ENCODE measurements at regions not wholly inside any gene's neighbourhood (a gene's known extent, or its start where the extent isn't known, plus 50 kb on each side); places are given as distances from the start of the nearest gene placed in this dataset.

- H3K27ac Mint-ChIP-seq = no peak overlapping the region
- DNase-seq (no peak), ATAC-seq (no peak)
- no peaks in the 10 kb centered on the region for H3K9me3 Mint-ChIP-seq
- peaks cover 3 to 47% (median 21%) of the 10 kb centered on the region in 5 donors for H3K27me3 Mint-ChIP-seq
- no peak overlapping the region for H3K4me3 Mint-ChIP-seq
- no peaks in the 10 kb centered on the region for H3K36me3 Mint-ChIP-seq
- peaks cover 0 to 2% (median 0%) of the 10 kb centered on the region in 4 donors for H3K4me1 Mint-ChIP-seq
- POLR2A ChIA-PET = no interaction called here
These were observed 111.8 kb upstream of the PLPP4 start for GRCh38 chr10:120345186-120345585.

GRCh38 chr10:120347644-120348043, 109.4 kb upstream of the PLPP4 start:
- ATAC-seq (no peak), DNase-seq (no peak)
- Mint-ChIP-seq H3K27me3 (peaks cover 2 to 27% (median 13%) of the 10 kb centered on the region in 5 donors), H3K36me3 (no peaks in the 10 kb centered on the region), H3K27ac (no peak overlapping the region), H3K4me1 (peaks cover 0 to 2% (median 0%) of the 10 kb centered on the region in 4 donors), H3K4me3 (no peak overlapping the region), H3K9me3 (peaks cover 0 to 5% (median 0%) of the 10 kb centered on the region in 9 donors)
- POLR2A ChIA-PET = no interaction called here

GRCh38 chr10:120349069-120349468, 108.0 kb upstream of the PLPP4 start:
- POLR2A ChIA-PET = no interaction called here
- Mint-ChIP-seq H3K27ac (no peak overlapping the region), H3K36me3 (no peaks in the 10 kb centered on the region), H3K27me3 (peaks cover 2 to 23% (median 11%) of the 10 kb centered on the region in 5 donors), H3K9me3 (peaks cover 0 to 7% (median 0%) of the 10 kb centered on the region in 9 donors), H3K4me3 (no peak overlapping the region), H3K4me1 (peaks cover 0 to 2% (median 0%) of the 10 kb centered on the region in 4 donors)
- ATAC-seq (no peak), DNase-seq (no peak)

- peaks cover 0 to 11% (median 0%) of the 10 kb centered on the region in 5 donors for H3K27me3 Mint-ChIP-seq
- H3K4me1 Mint-ChIP-seq = no peaks in the 10 kb centered on the region
- H3K36me3 Mint-ChIP-seq = no peaks in the 10 kb centered on the region
- peaks cover 0 to 9% (median 0%) of the 10 kb centered on the region in 9 donors for H3K9me3 Mint-ChIP-seq
- DNase-seq = no peak
- H3K4me3 Mint-ChIP-seq = no peak overlapping the region
- no peak for ATAC-seq
- H3K27ac Mint-ChIP-seq = no peak overlapping the region
- POLR2A ChIA-PET = no interaction called here
These were observed 101.6 kb upstream of the PLPP4 start for GRCh38 chr10:120355425-120355824.

- H3K27me3 Mint-ChIP-seq = peaks cover 0 to 37% (median 7%) of the 10 kb centered on the region in 5 donors
- no peaks in the 10 kb centered on the region for H3K4me1 Mint-ChIP-seq
- no peak overlapping the region for H3K27ac Mint-ChIP-seq
- DNase-seq (no peak), ATAC-seq (no peak)
- peaks cover 0 to 9% (median 0%) of the 10 kb centered on the region in 9 donors for H3K9me3 Mint-ChIP-seq
- H3K4me3 Mint-ChIP-seq = no peak overlapping the region
- POLR2A ChIA-PET = no interaction called here
- H3K36me3 Mint-ChIP-seq = no peaks in the 10 kb centered on the region
These were observed 96.5 kb upstream of the PLPP4 start for GRCh38 chr10:120360571-120360970.

GRCh38 chr10:120365872-120366271, 91.2 kb upstream of the PLPP4 start:
- Mint-ChIP-seq H3K9me3 (peaks cover 0 to 6% (median 0%) of the 10 kb centered on the region in 9 donors), H3K27me3 (peaks cover 0 to 24% (median 5%) of the 10 kb centered on the region in 5 donors), H3K27ac (no peak overlapping the region), H3K4me1 (no peaks in the 10 kb centered on the region), H3K36me3 (no peaks in the 10 kb centered on the region), H3K4me3 (no peak overlapping the region)
- DNase-seq = no peak
- ATAC-seq = no peak
- POLR2A ChIA-PET = no interaction called here

GRCh38 chr10:120367341-120367740, 89.7 kb upstream of the PLPP4 start:
- POLR2A ChIA-PET = no interaction called here
- Mint-ChIP-seq H3K27me3 (peaks cover 3 to 16% (median 7%) of the 10 kb centered on the region in 5 donors), H3K4me1 (no peaks in the 10 kb centered on the region), H3K36me3 (no peaks in the 10 kb centered on the region), H3K9me3 (peaks cover 0 to 4% (median 0%) of the 10 kb centered on the region in 9 donors), H3K4me3 (no peak overlapping the region), H3K27ac (no peak overlapping the region)
- DNase-seq (no peak), ATAC-seq (no peak)

GRCh38 chr10:120368338-120368737, 88.7 kb upstream of the PLPP4 start:
- Mint-ChIP-seq H3K36me3 (no peaks in the 10 kb centered on the region), H3K27ac (no peak overlapping the region), H3K4me3 (no peak overlapping the region), H3K27me3 (peaks cover 6 to 11% (median 8%) of the 10 kb centered on the region in 5 donors), H3K9me3 (peaks cover 0 to under 1% (median 0%) of the 10 kb centered on the region in 9 donors), H3K4me1 (no peaks in the 10 kb centered on the region)
- ATAC-seq (no peak), DNase-seq (no peak)
- POLR2A ChIA-PET = no interaction called here

- H3K36me3 Mint-ChIP-seq = no peaks in the 10 kb centered on the region
- H3K4me3 Mint-ChIP-seq = no peak overlapping the region
- H3K27me3 Mint-ChIP-seq = peaks cover 0 to 11% (median 7%) of the 10 kb centered on the region in 5 donors
- no peak overlapping the region for H3K27ac Mint-ChIP-seq
- DNase-seq (no peak), ATAC-seq (no peak)
- POLR2A ChIA-PET = no interaction called here
- no peaks in the 10 kb centered on the region for H3K4me1 Mint-ChIP-seq
- no peaks in the 10 kb centered on the region for H3K9me3 Mint-ChIP-seq
These were observed 88.1 kb upstream of the PLPP4 start for GRCh38 chr10:120368927-120369326.

- Mint-ChIP-seq H3K4me3 (no peak overlapping the region), H3K36me3 (no peaks in the 10 kb centered on the region), H3K4me1 (no peaks in the 10 kb centered on the region), H3K27ac (no peak overlapping the region), H3K9me3 (no peaks in the 10 kb centered on the region), H3K27me3 (peaks cover 0 to 11% (median 8%) of the 10 kb centered on the region in 5 donors)
- POLR2A ChIA-PET = no interaction called here
- no peak for DNase-seq
- no peak for ATAC-seq
These were observed 87.2 kb upstream of the PLPP4 start for GRCh38 chr10:120369856-120370276.

- Mint-ChIP-seq H3K36me3 (no peaks in the 10 kb centered on the region), H3K9me3 (peaks cover 0 to 2% (median 0%) of the 10 kb centered on the region in 9 donors), H3K27me3 (peaks cover 0 to 16% (median 9%) of the 10 kb centered on the region in 5 donors), H3K27ac (no peak overlapping the region), H3K4me1 (no peaks in the 10 kb centered on the region), H3K4me3 (no peak overlapping the region)
- POLR2A ChIA-PET = no interaction called here
- DNase-seq (no peak), ATAC-seq (no peak)
These were observed 85.2 kb upstream of the PLPP4 start for GRCh38 chr10:120371856-120372255.

GRCh38 chr10:120372917-120373316, 84.1 kb upstream of the PLPP4 start:
- ATAC-seq (no peak), DNase-seq (no peak)
- Mint-ChIP-seq H3K36me3 (no peaks in the 10 kb centered on the region), H3K9me3 (peaks cover 0 to 2% (median 0%) of the 10 kb centered on the region in 9 donors), H3K4me1 (no peaks in the 10 kb centered on the region), H3K27me3 (peaks cover 3 to 19% (median 9%) of the 10 kb centered on the region in 5 donors), H3K27ac (no peak overlapping the region), H3K4me3 (no peak overlapping the region)
- POLR2A ChIA-PET = no interaction called here

- H3K27me3 Mint-ChIP-seq = peaks cover 6 to 35% (median 10%) of the 10 kb centered on the region in 5 donors
- DNase-seq = no peak
- no peaks in the 10 kb centered on the region for H3K36me3 Mint-ChIP-seq
- no peak for ATAC-seq
- H3K9me3 Mint-ChIP-seq = peaks cover 0 to 8% (median 2%) of the 10 kb centered on the region in 9 donors
- no peak overlapping the region for H3K27ac Mint-ChIP-seq
- H3K4me1 Mint-ChIP-seq = no peaks in the 10 kb centered on the region
- no peak overlapping the region for H3K4me3 Mint-ChIP-seq
- POLR2A ChIA-PET = no interaction called here
These were observed 81.4 kb upstream of the PLPP4 start for GRCh38 chr10:120375666-120376065.

GRCh38 chr10:120381931-120382330, 75.1 kb upstream of the PLPP4 start:
- ATAC-seq (no peak), DNase-seq (no peak)
- POLR2A ChIA-PET = no interaction called here
- no peak overlapping the region for H3K27ac Mint-ChIP-seq
- no peaks in the 10 kb centered on the region for H3K36me3 Mint-ChIP-seq
- peaks cover 0 to 6% (median 2%) of the 10 kb centered on the region in 9 donors for H3K9me3 Mint-ChIP-seq
- no peaks in the 10 kb centered on the region for H3K4me1 Mint-ChIP-seq
- H3K4me3 Mint-ChIP-seq = no peak overlapping the region
- peaks cover 0 to 19% (median 7%) of the 10 kb centered on the region in 5 donors for H3K27me3 Mint-ChIP-seq
